GM23248 (cell line): ENCODE measurements at regions not wholly inside any gene's neighbourhood (a gene's known extent, or its start where the extent isn't known, plus 50 kb on each side); places are given as distances from the start of the nearest gene placed in this dataset.

Source experiments
- EZH2 ChIP-seq: fragments of 200-600 bp; sonication (generic); IDR thresholded peaks from 2 replicates; pipeline ENCODE4 v1.6.1; 2018; ENCODE audit warnings: antibody characterized with exemption, mild to moderate bottlenecking; ENCODE audit not compliant: insufficient read depth, poor library complexity, severe bottlenecking
- EZH2phosphoT487 ChIP-seq: fragments of 200-600 bp; sonication (generic); IDR thresholded peaks from 2 replicates; pipeline ENCODE4 v1.6.1; 2018; ENCODE audit warnings: antibody characterized with exemption, moderate library complexity, mild to moderate bottlenecking, low read depth; ENCODE audit not compliant: insufficient read depth

GRCh38 chr5:52497133-52497693 lies 290.5 kb upstream of the ITGA1 start:
- no peak for TF ChIP-seq EZH2
- no peak for TF ChIP-seq EZH2phosphoT487
